GM12878 (cell line): ENCODE measurements at regions not wholly inside any gene's neighbourhood (a gene's known extent, or its start where the extent isn't known, plus 50 kb on each side); places are given as distances from the start of the nearest gene placed in this dataset.
"Not testable (repeated sequence)": the region's sequence is repeated elsewhere in the genome, so short reads cannot be mapped to it uniquely, and the experiment has no call there.

Source experiments
- ATAC-seq: fragments of 200-7000 bp; cut with Tn5 transposase; 3 replicates; pipeline ENCODE4 v1.9.1; 2020; ENCODE audit warnings: mild to moderate bottlenecking, moderate library complexity
- BruUV-seq: library from RNA; stranded (reverse); fragments of 400-500 nt; replicated peaks from 2 replicates; lab custom pipeline; 2021; lab: Mats Ljungman, UMichigan
- CTCF ChIA-PET: fragments of 300-600 bp; sonication (Branson Sonifier 250); formaldehyde crosslinking; extraction: SDS; loops from one replicate; lab custom pipeline; 2021; ENCODE audit warnings: inconsistent platforms; lab: Yijun Ruan, JAX
- POLR2A ChIA-PET: fragments of 350-600 bp; formaldehyde crosslinking; extraction: SDS; loops from one replicate; lab custom pipeline; 2021; ENCODE audit warnings: inconsistent platforms; lab: Charles Lee
- RAD21 ChIA-PET: fragments of 300-600 bp; sonication (Branson Sonifier 250); formaldehyde crosslinking; loops from one replicate; lab custom pipeline; 2023; ENCODE audit warnings: antibody characterized with exemption; ENCODE audit not compliant: unreplicated experiment; lab: Charles Lee
- SMC1A ChIA-PET: fragments of 300-600 bp; sonication (Branson Sonifier 250); formaldehyde crosslinking; loops from one replicate; lab custom pipeline; 2023; ENCODE audit not compliant: unreplicated experiment, uncharacterized antibody; lab: Charles Lee
- DNase-seq: peaks from one replicate; pipeline ENCODE4 v3.0.0-alpha.2; 2011; ENCODE audit warnings: low read depth, low spot score
- FAIRE-seq: peaks from 3 replicates; lab custom pipeline; 2011; peaks lifted over from hg19 to GRCh38; lab: Jason Lieb, UNC
- H2AFZ ChIP-seq: 2 replicates; pipeline ENCODE4 v1.6.0; 2011; ENCODE audit warnings: low read depth, low read length, control low read depth; ENCODE audit not compliant: control insufficient read depth
- H3K27ac ChIP-seq: 2 replicates; pipeline ENCODE4 v1.5.1; 2011; ENCODE audit warnings: control low read depth; ENCODE audit not compliant: control insufficient read depth, insufficient read depth
- H3K27me3 ChIP-seq, 2 experiments: replicated peaks in 1 of 2; 2 replicates each; pipeline versions ENCODE4 v1.6.0 to v1.6.1; 2011; ENCODE audit warnings: low read length in 1 of 2; ENCODE audit not compliant: control insufficient read depth in 2 of 2, insufficient read depth in 2 of 2
- H3K36me3 ChIP-seq, 2 experiments: 2 replicates each; pipeline ENCODE4 v1.5.1; 2011; ENCODE audit warnings: low read length in 1 of 2; ENCODE audit not compliant: control insufficient read depth in 2 of 2, insufficient read depth in 2 of 2
- H3K4me1 ChIP-seq: 2 replicates; pipeline ENCODE4 v1.6.1; 2011; ENCODE audit warnings: mild to moderate bottlenecking, low read length, moderate library complexity, mixed read lengths; ENCODE audit not compliant: control insufficient read depth, insufficient read depth
- H3K4me2 ChIP-seq: 2 replicates; pipeline ENCODE4 v1.6.0; 2011; ENCODE audit warnings: control low read depth; ENCODE audit not compliant: control insufficient read depth, insufficient read depth
- H3K4me3 ChIP-seq: fragments of 200-600 bp; sonication (generic); 2 replicates; pipeline ENCODE4 v1.5.1; 2016
- H3K79me2 ChIP-seq: 2 replicates; pipeline ENCODE4 v1.6.0; 2011; ENCODE audit warnings: low read length; ENCODE audit not compliant: control insufficient read depth, insufficient read depth
- H3K9ac ChIP-seq: 2 replicates; pipeline ENCODE4 v1.8.0; 2011; ENCODE audit warnings: low read length, control low read depth, mixed read lengths; ENCODE audit not compliant: control insufficient read depth, insufficient read depth
- H3K9me3 ChIP-seq: replicated peaks from 3 replicates; pipeline ENCODE4 v1.5.1; 2011; ENCODE audit warnings: mild to moderate bottlenecking, low read length; ENCODE audit not compliant: control insufficient read depth, insufficient read depth
- H4K20me1 ChIP-seq: 2 replicates; pipeline ENCODE4 v1.6.0; 2011; ENCODE audit not compliant: control insufficient read depth, insufficient read depth
- WGBS: methylation state at CpG from one replicate; pipeline ENCODE4 v1.1.6; 2016; ENCODE audit warnings: low lambda C conversion rate; ENCODE audit not compliant: insufficient replicate concordance, insufficient coverage; ENCODE audit errors: missing lambda C conversion rate; 5-methylcytosine and 5-hydroxymethylcytosine counted together
- in situ Hi-C: fragments of 300-500 bp; cut with MboI; formaldehyde crosslinking; loops from 9 replicates; pipeline ENCODE4 v1.14.3; 2018; ENCODE audit warnings: mixed read lengths
- intact Hi-C: fragments of 100-400 bp; cut with micrococcal nuclease; formaldehyde crosslinking; loops from one replicate; pipeline ENCODE4 v1.14.2; 2022; ENCODE audit not compliant: unreplicated experiment

DNA sequence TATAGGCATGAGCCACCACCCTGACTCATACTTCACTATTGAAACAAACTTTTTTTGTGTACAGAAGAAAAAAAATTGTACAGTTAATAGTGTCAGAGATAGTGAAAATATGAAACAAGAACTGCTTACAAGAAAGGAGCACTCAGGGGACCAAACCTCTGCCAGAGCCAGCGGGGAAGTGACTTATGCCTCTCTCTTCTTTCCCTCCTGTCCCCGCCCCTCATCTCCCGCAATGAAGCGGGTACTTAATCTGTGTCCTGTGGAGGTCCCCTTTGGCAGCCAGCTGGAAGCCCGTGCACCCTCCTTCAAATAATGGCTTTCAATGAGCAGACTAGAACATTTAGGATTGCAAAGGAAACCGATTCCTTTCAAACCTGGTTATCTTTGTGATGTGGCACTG is 51.5 kb downstream of the PPIAL4A start:
- H3K9ac ChIP-seq, H3K4me3 ChIP-seq, H3K27ac ChIP-seq, H3K4me1 ChIP-seq, ATAC-seq, CTCF ChIA-PET, H3K4me2 ChIP-seq, DNase-seq, FAIRE-seq, H2AFZ ChIP-seq, POLR2A ChIA-PET, RAD21 ChIA-PET, in situ Hi-C loops, H3K36me3 ChIP-seq, SMC1A ChIA-PET, H3K27me3 ChIP-seq, H4K20me1 ChIP-seq, BruUV-seq, H3K9me3 ChIP-seq, H3K79me2 ChIP-seq: not testable (repeated sequence)
- 100% methylated on average over 1 of the region's 6 CpGs for WGBS
- intact Hi-C loops = loop anchor here (10.0 kb wide), 1 partner anchor 86 kb away; no protein-coding TSS in a partner anchor

DNA sequence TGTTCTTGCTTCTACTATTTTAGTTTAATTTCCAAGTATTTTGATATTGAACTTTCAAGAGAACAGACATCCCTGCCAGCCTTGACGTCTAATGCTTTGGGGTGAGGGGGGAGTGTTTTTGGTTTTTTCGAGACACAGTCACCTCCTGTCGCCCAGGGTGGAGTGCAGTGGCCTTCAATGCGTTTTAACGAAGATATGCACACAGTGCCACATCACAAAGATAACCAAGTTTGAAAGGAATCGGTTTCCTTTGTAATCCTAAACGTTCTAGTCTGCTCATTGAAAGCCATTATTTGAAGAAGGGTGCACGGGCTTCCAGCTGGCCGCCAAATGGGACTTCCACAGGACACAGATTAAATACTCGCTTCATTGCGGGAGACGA is 52.3 kb downstream of the PPIAL4A start:
- H3K9me3 ChIP-seq, FAIRE-seq, RAD21 ChIA-PET, DNase-seq, CTCF ChIA-PET, H3K4me1 ChIP-seq, SMC1A ChIA-PET, H3K9ac ChIP-seq, H3K27me3 ChIP-seq, H4K20me1 ChIP-seq, BruUV-seq, ATAC-seq, H3K79me2 ChIP-seq, H3K27ac ChIP-seq, in situ Hi-C loops, H3K36me3 ChIP-seq: not testable (repeated sequence)
- Histone ChIP-seq H2AFZ (peak overlapping the region; percentile 71), H3K4me2 (peak overlapping the region; percentile 68; the same call in 1 of the 2 replicates), H3K4me3 (peak overlapping the region; percentile 60)
- POLR2A ChIA-PET = interaction anchor here (1.0 kb wide), 1 partner anchor 91 kb away, joined by 3 read pairs; no protein-coding TSS in a partner anchor
- WGBS = 0% methylated on average over 6 of the region's 12 CpGs
- intact Hi-C loops = loop anchor here (10.0 kb wide), 1 partner anchor 87 kb away; no protein-coding TSS in a partner anchor
